ENCODE measurements at regions not wholly inside any gene's neighbourhood (a gene's known extent, or its start where the extent isn't known, plus 50 kb on each side); places are given as distances from the start of the nearest gene placed in this dataset.
"Not testable (repeated sequence)": the region's sequence is repeated elsewhere in the genome, so short reads cannot be mapped to it uniquely, and the experiment has no call there.

- no peak for DNase-seq
- TF ChIP-seq POLR2A (IDR thresholded peaks at IDR 0.05) (no peak), EP300 (IDR thresholded peaks at IDR 0.05) (no peak), POLR2AphosphoS5 (IDR thresholded peaks at IDR 0.05) (no peak), CTCF (IDR thresholded peaks at IDR 0.05) (no peak)
- Histone ChIP-seq H3K27me3 (no peaks in the 10 kb centered on the region), H3K36me3 (no peaks in the 10 kb centered on the region), H3K27ac (no peak overlapping the region), H3K9me3 (no peaks in the 10 kb centered on the region), H3K4me1 (no peaks in the 10 kb centered on the region), H3K4me3 (no peak overlapping the region)
- 50 to 70% methylated on average over 2 of the region's 2 CpGs for WGBS, 2 donors
- ATAC-seq (ENCODE audit: low FRiP score in 2 of 2) = no peak
Observed at GRCh38 chr10:81428456-81429134, 446.4 kb upstream of the NRG3 start.

- Histone ChIP-seq H3K36me3 (no peaks in the 10 kb centered on the region), H3K4me1 (no peaks in the 10 kb centered on the region), H3K4me3 (no peak overlapping the region), H3K27me3 (no peaks in the 10 kb centered on the region), H3K27ac (no peak overlapping the region), H3K9me3 (no peaks in the 10 kb centered on the region)
- DNase-seq = no peak
- 71 to 80% methylated on average over 2 of the region's 2 CpGs for WGBS, 2 donors
- ATAC-seq (ENCODE audit: low FRiP score in 2 of 2) = no peak
- TF ChIP-seq CTCF (IDR thresholded peaks at IDR 0.05) (no peak), POLR2AphosphoS5 (IDR thresholded peaks at IDR 0.05) (no peak), POLR2A (IDR thresholded peaks at IDR 0.05) (no peak), EP300 (IDR thresholded peaks at IDR 0.05) (no peak)
Observed at GRCh38 chr10:81439445-81439844, 435.5 kb upstream of the NRG3 start.

GRCh38 chr10:81441624-81442023 is 433.4 kb upstream of the NRG3 start:
- H3K4me3 ChIP-seq; H3K9me3 ChIP-seq; H3K36me3 ChIP-seq; ATAC-seq (ENCODE audit: low FRiP score in 2 of 2); H3K4me1 ChIP-seq; H3K27me3 ChIP-seq; H3K27ac ChIP-seq: not testable (repeated sequence)
- WGBS, 2 donors = 95 to 97% methylated on average over 21 of the region's 21 CpGs
- peak in 1 of 2 donors; percentile 25 for DNase-seq

- ATAC-seq (ENCODE audit: low FRiP score in 2 of 2) = no peak
- WGBS, 2 donors = 86 to 94% methylated on average over 7 of the region's 7 CpGs
Observed at GRCh38 chr10:81444242-81444929, 430.6 kb upstream of the NRG3 start.

GRCh38 chr10:81450651-81451050 is 424.3 kb upstream of the NRG3 start:
- H3K27me3 ChIP-seq = no peaks in the 10 kb centered on the region
- WGBS, 2 donors = 50 to 82% methylated on average over 1 of the region's 1 CpG
- H3K9me3 ChIP-seq = peaks cover 0 to 3% (median 0%) of the 10 kb centered on the region in 4 donors
- ATAC-seq (ENCODE audit: low FRiP score in 2 of 2) (no peak), DNase-seq (no peak)
- H3K4me1 ChIP-seq = no peaks in the 10 kb centered on the region
- H3K4me3 ChIP-seq = no peak overlapping the region
- H3K36me3 ChIP-seq = no peaks in the 10 kb centered on the region
- H3K27ac ChIP-seq = no peak overlapping the region
- TF ChIP-seq POLR2A (IDR thresholded peaks at IDR 0.05) = no peak
- no peak for TF ChIP-seq CTCF (IDR thresholded peaks at IDR 0.05)
- no peak for TF ChIP-seq POLR2AphosphoS5 (IDR thresholded peaks at IDR 0.05)
- no peak for TF ChIP-seq EP300 (IDR thresholded peaks at IDR 0.05)

More at GRCh38 chr10:81444242-81444929, 430.6 kb upstream of the NRG3 start:
- no peak overlapping the region for H3K4me3 ChIP-seq
- no peaks in the 10 kb centered on the region for H3K36me3 ChIP-seq
- DNase-seq = no peak
- peaks cover 0 to 3% (median 0%) of the 10 kb centered on the region in 4 donors for H3K9me3 ChIP-seq
- TF ChIP-seq EP300 (IDR thresholded peaks at IDR 0.05) (no peak), POLR2AphosphoS5 (IDR thresholded peaks at IDR 0.05) (no peak), CTCF (IDR thresholded peaks at IDR 0.05) (no peak), POLR2A (IDR thresholded peaks at IDR 0.05) (no peak)
- no peak overlapping the region for H3K27ac ChIP-seq
- H3K4me1 ChIP-seq = no peaks in the 10 kb centered on the region
- H3K27me3 ChIP-seq = no peaks in the 10 kb centered on the region
